Jurkat, Clone E6-1 (cell line): ENCODE measurements at regions not wholly inside any gene's neighbourhood (a gene's known extent, or its start where the extent isn't known, plus 50 kb on each side); places are given as distances from the start of the nearest gene placed in this dataset.

Source experiments
- DNase-seq: peaks from one replicate; pipeline ENCODE4 v3.0.0-alpha.2; 2011; ENCODE audit warnings: low read depth, low spot score
- H3K4me3 ChIP-seq: 2 replicates; pipeline ENCODE4 v1.5.1; 2011; ENCODE audit warnings: mild to moderate bottlenecking, low read length, control low read depth, moderate library complexity

DNA sequence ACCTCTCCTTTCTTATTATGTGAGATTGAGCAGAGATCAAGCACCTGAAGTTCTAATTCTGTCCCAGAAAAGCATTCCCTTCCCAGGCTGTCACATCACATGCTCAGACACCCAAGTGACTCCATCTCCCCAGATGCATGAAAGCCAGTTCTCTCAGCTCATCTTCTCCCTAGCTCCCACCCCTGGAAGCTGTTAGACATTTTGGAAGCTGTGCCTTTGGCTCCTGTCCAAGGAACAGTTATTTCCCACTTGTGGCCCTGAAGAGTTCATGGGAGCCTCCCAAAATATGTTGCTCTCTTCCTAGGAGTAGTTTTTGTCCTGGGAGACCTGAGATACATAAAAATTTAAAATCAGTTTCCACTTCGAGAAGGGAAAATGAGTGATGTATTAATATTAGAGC, 161.4 kb upstream of the GAS1 start:
- H3K4me3 ChIP-seq, result no peak overlapping the region
- no peak for DNase-seq

DNA sequence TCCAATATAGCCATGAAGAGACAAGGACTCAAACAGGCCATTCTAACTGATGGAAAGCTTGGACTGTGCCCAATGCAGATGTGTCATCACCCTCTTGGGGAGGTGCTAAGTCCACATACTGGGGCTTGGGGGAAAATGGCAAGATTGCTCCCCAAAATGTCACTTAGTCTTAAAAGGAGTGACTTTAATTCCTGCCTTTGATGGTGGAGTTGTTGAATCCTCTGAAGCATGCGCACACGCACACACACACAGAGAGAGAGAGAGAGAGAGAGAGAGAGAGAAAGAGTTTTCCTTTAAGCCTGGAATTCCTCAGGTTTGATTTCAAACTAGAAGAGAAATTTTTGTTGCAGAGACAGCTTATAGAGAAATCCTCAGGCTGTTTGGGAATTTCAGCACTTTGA, 161.9 kb upstream of the GAS1 start:
- no peak for DNase-seq
- no peak overlapping the region for H3K4me3 ChIP-seq

DNA sequence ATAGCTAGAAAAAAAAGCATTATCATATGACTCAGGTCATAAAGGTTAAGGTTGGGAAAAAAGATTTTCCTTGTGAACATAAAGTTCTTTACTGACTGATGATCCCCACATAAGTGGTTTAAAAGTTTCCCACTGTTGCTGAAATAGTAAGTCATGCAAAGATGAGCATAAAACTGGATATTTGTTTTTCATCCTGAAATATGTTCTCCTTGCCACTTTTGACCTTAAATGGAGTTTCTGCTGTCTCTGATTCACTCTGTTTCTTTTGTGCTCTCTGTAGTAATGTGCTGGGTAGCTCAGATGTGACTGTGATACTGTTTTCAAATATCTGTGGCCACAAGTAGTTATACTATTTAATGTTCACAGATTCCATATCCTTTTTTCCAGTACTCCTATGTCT, 162.5 kb upstream of the GAS1 start:
- H3K4me3 ChIP-seq, result no peak overlapping the region
- no peak for DNase-seq

DNA sequence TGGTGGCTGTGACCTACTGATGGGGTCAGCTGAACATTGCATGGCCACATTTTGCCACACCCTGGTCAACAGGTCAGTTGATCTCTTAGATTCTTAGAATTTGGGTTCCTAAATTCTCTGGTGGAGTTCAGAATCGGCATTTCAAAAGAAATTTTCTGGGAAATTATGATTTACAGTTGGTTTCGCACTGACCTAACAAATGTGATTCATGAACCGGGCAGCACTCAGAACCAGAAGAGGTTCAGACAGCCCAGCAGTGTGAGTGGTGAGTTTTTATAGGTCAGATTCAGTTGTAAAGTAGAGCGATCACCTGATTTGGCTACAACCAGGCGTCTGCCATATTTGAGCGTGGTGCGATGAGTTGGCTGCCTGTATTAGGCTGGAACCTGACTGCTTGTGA, 163.7 kb upstream of the GAS1 start:
- H3K4me3 ChIP-seq, result no peak overlapping the region
- no peak for DNase-seq

DNA sequence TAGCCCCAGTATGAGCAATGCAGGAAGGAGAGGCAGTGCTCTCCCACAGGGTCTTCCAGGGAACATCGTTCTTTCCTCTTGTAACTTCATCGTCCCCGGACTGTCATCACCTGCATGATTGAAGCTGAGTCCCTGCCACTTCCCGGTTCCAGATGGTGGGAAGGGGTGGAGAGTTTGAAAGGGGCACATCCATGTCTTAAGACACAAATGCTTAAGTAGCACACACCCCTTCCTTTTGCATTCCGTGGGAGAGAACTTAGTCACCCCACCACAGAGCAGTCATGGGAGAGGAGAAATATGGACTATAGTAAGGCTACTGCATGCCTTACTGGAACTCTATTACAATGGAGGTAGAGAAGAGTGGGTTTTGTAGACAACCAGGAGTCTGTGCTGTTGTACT, 165.3 kb upstream of the GAS1 start:
- no peak for DNase-seq
- H3K4me3 ChIP-seq, result no peak overlapping the region

DNA sequence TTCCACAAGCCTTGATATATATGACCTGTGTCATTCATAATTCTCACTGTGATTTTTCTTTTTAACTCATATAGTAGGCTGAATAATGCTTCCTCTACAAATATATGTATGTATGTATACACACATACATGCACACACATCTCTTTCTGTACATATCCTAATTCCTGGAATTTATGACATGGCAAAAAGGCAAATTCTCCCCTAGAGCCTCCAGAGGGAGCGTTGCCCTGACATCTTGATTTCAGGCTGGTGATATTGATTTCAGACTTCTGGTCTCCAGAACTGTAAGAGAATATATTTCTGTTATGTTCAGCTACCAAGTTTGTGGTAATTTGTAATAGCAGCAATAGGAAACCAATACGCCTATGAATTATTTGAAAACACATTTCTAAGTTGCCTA, 166.6 kb upstream of the GAS1 start:
- no peak overlapping the region for H3K4me3 ChIP-seq
- no peak for DNase-seq

DNA sequence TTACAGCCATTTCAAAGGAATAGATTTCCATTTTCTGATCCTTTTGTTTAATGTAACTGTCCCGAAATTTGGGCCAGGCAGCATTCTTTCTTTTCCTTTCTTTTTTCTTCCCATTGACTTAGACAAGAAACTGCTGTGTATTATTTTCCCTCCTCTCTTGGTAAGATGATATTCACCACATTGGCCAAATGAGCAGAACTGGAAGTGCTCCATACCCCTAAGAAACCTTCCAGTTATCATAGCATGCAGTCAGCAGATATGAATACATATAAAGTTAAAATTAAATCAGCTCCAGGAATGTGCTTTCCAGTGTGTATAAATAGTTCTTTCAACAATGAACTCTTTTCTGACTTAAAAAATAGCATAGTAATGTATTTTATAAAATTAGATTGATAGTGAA, 168.5 kb upstream of the GAS1 start:
- H3K4me3 ChIP-seq, result no peak overlapping the region

DNA sequence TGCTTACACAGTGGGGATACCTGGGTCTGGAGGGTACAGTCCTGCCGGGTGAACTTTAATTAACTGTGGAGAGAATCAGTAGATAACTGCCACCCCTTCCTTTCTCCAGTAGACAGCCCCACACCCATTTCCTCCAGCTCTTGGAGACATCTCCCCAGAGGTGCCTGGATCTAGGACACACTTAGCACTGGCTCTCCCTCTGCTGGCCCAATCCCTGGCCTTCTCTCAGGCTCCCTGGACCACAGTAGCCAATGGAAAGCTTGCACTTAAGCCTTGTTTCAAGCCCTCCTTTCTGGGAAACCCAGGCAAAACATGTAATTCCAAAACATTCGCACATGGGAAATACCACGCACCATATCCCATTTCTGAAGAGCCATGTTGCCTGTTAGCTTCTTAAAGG, 169.2 kb upstream of the GAS1 start:
- H3K4me3 ChIP-seq, result no peak overlapping the region
- no peak for DNase-seq

More for the DNA sequence above, 168.5 kb upstream of the GAS1 start:
- DNase-seq, result no peak

DNA sequence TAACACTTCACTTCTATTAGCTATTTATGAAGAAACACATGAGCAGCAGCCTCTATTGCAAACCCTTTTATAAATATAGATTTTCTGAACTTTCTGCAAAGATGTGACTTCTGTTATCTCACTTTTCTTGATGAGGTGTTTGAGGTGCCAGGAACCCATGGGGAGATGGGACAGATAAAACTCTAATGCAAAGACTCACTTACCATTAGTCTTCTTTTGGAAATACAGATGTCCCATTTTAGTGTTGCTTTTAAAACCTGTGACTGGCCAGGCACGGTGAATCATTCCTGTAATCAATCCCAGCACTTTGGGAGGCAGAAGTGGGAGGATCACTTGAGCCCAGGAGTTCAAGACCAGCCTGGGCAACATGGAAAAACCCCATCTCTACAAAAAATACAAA, 171.3 kb upstream of the GAS1 start:
- H3K4me3 ChIP-seq, result no peak overlapping the region
- DNase-seq, result no peak

DNA sequence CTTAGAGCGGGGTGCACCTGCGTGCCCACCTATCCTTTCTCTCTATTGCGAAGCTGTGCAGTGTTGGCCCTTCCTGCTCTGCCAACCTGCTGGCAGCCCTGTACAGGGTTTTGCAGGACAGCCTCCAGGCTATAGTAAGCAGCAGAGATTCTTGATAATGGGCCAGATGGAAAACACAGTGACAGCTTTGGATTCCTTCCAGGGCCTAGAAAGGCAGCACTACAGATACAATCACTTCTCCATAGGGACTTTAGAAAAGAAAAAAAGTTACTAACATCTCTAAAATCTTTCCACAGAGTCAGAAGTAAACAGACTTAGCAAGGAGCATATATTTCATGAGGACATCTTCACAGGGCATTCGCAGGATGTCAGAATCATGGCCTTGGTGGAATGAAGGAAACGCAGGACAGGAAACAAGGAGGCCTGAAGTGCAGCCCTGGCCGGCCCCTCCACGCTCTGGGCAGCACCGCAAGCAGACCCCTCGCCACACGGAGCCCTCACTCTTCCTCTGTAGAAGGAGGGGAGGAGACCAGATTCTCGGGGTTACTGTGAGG, 172.1 kb upstream of the GAS1 start:
- DNase-seq, result no peak
- no peak overlapping the region for H3K4me3 ChIP-seq

DNA sequence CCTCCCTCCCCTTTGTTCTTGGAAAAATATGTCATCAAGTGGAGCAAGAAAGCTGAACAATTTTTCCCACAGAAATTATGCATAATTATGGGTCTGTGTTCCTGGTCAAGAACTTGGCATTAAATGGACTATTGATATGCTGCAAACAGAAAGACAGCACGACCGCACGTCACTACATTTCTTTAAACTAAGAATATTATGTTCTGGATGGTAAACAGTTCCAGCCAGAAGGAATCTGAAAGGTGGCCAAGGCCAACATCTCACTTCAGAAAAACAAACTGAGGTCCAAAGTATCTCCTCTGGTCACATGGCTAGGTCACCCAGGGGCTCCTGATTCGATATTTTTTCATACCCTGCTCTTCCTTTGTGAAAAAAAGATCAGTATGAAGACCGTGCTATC, 173.3 kb upstream of the GAS1 start:
- no peak for DNase-seq
- no peak overlapping the region for H3K4me3 ChIP-seq

DNA sequence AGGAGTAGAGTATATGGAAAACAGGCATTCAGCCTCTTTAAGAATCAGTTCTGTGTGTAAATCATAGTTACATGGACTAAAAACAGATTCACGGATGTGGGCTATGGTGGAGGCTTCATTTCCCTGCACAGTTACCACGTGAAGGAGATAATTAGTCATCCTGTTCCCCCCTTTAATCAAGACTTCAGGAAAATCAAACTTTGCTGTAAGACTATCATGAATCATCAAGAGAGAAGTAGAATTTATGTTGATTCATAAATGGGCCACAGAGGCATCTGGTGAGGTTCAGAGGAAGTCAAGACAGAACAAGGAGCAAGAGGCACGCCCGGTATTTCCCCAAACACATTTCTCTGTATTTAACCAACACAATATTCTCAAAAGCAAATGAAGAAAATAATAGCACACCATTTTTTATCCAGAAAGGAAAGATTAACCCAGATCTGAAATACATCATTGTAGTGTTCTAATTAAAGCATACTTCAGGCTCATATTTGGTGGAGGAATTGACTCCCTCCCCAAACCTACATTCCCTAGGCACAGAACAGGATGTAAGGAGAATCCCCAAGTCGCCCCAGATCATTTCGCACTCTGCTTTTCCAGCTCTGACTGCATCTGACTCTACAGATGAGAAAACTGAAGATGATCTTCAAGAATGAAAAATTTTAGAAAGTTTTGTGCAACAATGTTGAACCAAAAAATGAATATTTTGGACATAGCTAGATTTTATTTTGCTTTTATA, 175.8 kb upstream of the GAS1 start:
- no peak overlapping the region for H3K4me3 ChIP-seq
- no peak for DNase-seq

DNA sequence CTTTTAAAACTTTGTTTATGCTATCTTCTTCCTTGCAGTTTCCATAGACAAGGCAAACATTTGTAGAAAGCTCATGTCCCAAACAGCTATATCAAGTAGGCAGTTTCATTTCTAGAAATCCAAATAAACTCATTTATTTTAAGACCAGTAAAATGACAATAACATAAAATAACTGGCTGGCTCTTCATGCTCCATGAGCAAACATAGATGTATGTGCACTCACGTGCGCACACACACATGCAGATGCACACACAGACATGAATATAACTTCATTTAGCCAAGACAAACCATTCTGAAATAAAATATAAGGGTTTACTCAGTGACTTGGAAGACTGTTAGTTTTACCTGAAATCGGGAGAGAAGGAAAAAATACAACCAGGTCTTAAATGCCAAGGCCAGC, 176.5 kb upstream of the GAS1 start:
- no peak overlapping the region for H3K4me3 ChIP-seq
- DNase-seq, result no peak

DNA sequence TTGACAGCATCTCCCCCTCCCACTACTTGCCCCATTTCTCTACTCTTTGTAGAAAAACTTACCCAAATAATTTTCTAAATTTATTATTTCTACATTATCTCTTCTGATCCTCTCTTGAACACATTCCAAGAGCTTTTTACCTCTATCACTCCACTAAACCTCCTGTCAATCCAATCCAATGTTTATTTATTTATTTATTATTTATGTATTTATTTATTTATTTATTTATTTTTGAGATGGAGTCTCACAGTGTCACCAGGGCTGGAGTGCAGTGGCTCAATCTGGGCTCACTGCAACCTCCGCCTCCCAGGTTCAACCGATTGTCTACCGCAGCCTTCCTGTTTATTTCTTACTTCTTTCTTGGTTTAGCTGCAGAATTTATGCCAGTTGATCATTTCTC, 178.5 kb upstream of the GAS1 start:
- no peak overlapping the region for H3K4me3 ChIP-seq
- DNase-seq, result no peak

DNA sequence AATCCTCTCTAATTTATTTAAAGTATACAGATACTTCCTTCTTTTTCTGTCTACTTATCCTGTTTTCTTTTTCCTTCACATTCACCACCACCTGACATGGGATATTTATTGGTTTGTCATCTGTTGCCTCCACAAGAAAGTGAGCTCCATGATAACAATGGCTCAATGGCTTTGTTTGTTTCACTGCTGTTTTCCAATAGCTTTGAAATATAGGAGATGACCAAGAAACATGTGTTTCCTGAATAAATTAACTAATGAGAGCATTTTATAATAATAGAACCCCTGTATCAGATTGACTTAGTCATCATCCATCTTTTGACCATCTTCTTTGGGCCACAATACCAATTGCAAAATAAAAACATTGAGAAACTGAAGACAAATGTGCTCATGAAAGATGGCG, 180.2 kb upstream of the GAS1 start:
- H3K4me3 ChIP-seq, result no peak overlapping the region
- DNase-seq, result no peak

DNA sequence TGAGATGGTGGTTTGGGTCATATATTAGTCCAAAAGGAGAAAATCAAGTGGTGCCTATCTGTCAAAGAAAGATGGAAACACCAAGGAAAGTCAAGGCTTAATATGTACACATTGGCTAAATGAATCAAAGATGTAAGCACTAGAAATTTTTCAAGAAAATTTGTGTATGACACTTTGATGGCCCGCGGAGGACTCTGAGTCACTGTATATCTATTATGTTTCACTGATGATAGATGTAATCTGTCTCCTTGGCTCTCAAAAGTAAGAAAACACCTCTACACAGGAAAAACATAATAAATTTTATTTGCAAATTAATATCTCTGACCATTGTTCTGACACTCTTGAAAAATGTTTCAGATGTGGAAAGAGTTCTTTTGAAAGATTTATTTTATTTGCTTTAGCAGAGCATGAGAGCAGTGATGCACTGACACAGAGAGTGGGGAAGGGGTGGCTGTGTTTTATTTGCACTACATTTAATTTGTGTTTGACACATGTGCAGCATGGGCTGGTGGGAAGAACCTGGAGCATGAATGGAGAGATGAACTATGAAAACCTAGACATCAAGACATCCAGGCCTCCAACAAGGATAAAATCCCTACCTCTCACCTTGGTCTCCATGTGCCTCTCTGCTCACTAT, 180.8 kb upstream of the GAS1 start:
- DNase-seq, result no peak

DNA sequence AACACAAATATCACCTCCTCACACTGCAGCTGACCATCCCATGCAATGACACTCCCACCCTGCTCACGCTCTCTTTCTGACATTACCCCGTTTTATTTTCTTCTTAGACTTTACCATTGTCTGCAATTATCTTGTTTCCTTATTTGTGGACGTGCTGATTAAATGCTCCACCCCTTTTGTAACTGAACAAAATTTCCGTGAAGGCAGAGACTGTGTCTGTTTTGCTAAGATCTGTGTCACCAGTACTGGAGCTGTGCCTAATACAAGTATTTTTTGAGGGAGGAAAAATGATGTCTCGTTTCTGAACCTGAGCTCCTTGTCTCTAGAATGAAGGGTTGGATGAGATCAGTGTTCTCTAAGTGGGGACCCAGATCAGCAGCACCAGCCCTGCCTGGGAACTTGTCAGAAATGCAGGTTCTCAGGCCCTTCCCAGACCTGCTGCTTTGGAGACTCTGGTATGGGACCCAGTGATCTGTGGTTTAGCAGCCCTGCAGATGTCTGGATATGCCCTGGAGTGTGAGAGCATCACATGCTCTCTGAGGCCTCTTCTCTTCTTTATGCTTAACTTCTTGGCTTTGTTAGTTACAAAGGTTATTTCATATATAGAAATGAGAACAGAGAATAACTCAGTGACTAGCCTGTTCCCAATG, 181.7 kb upstream of the GAS1 start:
- no peak for DNase-seq
- H3K4me3 ChIP-seq, result no peak overlapping the region

More for the DNA sequence above, 180.8 kb upstream of the GAS1 start:
- H3K4me3 ChIP-seq, result no peak overlapping the region

DNA sequence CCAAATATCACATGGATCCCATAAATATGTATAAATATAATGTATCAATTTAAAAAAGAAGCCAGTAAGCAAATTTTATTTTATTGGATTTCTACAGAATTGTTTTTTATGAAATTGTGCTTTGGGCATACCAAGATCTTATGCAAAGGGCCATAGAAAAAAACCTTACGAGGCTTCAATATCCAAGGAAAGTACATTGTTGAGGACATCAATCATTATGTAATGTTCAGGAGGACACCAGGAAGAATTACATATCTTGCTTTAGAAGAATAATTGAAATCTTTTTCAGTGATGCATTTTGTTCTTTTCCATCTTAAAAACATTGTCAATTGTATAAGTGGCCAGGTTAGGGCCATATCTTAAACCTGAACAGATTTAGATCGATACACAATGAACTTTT, 187.8 kb upstream of the GAS1 start:
- no peak overlapping the region for H3K4me3 ChIP-seq

DNA sequence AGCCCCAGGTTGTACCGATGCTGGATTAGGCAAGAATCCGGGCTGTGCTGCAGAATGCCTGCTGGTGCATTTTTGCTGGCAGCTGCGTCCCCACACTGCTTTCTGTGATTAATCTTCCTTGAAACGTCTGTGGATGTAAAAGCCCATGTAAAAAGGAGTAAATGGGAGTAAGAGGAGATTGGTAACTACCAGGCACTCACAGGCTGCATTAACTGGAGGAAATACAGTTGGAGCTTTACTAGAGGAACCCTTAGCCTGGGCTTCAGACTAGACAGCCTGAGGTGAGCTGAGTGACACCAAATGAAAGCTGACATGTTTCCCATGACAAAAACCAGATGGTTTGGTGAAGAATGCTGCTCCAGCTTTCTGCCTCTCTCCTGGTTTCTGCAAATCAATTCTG, 190.4 kb upstream of the GAS1 start:
- no peak overlapping the region for H3K4me3 ChIP-seq
- DNase-seq, result no peak

More for the DNA sequence above, 187.8 kb upstream of the GAS1 start:
- no peak for DNase-seq
